ENCODE measurements at regions not wholly inside any gene's neighbourhood (a gene's known extent, or its start where the extent isn't known, plus 50 kb on each side); places are given as distances from the start of the nearest gene placed in this dataset.

GRCh38 chr5:58246461-58246944 is 213.4 kb downstream of the PLK2 start:
- TF ChIP-seq CTCF (IDR thresholded peaks at IDR 0.05) = no peak
- H3K27ac ChIP-seq = no peak overlapping the region

GRCh38 chr5:58245476-58245840 is 214.4 kb downstream of the PLK2 start:
- no peak overlapping the region for H3K4me3 ChIP-seq
- no peak for TF ChIP-seq CTCF (IDR thresholded peaks at IDR 0.05)
- DNase-seq (ENCODE audit: low spot score) = no peak
- H3K9me3 ChIP-seq = no peaks in the 10 kb centered on the region
- no peak overlapping the region for H3K27ac ChIP-seq
- H3K27me3 ChIP-seq = no peaks in the 10 kb centered on the region
- peaks cover 0 to 5% of the 10 kb centered on the region in 2 donors for H3K4me1 ChIP-seq
- no peaks in the 10 kb centered on the region for H3K36me3 ChIP-seq

More at GRCh38 chr5:58246461-58246944, 213.4 kb downstream of the PLK2 start:
- Histone ChIP-seq H3K27me3 (no peaks in the 10 kb centered on the region), H3K4me3 (no peak overlapping the region), H3K4me1 (peaks cover 0 to 5% of the 10 kb centered on the region in 2 donors), H3K36me3 (no peaks in the 10 kb centered on the region), H3K9me3 (no peaks in the 10 kb centered on the region)
- DNase-seq (ENCODE audit: low spot score) = no peak

GRCh38 chr5:58244819-58245475 is 214.9 kb downstream of the PLK2 start:
- no peaks in the 10 kb centered on the region for H3K9me3 ChIP-seq
- H3K4me1 ChIP-seq = peaks cover 0 to 5% of the 10 kb centered on the region in 2 donors
- no peak overlapping the region for H3K4me3 ChIP-seq
- H3K27ac ChIP-seq = no peak overlapping the region
- H3K36me3 ChIP-seq = no peaks in the 10 kb centered on the region
- DNase-seq (ENCODE audit: low spot score) = no peak
- no peak for TF ChIP-seq CTCF (IDR thresholded peaks at IDR 0.05)
- H3K27me3 ChIP-seq = no peaks in the 10 kb centered on the region

- Histone ChIP-seq H3K27me3 (no peaks in the 10 kb centered on the region), H3K4me1 (peaks cover 0 to 5% of the 10 kb centered on the region in 2 donors), H3K9me3 (no peaks in the 10 kb centered on the region), H3K27ac (peak overlapping the region; percentile 46 to 53), H3K4me3 (no peak overlapping the region), H3K36me3 (no peaks in the 10 kb centered on the region)
- DNase-seq (ENCODE audit: low spot score) = no peak
- TF ChIP-seq CTCF (IDR thresholded peaks at IDR 0.05) = no peak
Observed at GRCh38 chr5:58241389-58241788, 218.5 kb downstream of the PLK2 start.

- H3K36me3 ChIP-seq = no peaks in the 10 kb centered on the region
- DNase-seq (ENCODE audit: low spot score) = no peak
- H3K9me3 ChIP-seq = no peaks in the 10 kb centered on the region
- H3K4me1 ChIP-seq = peaks cover 0 to 2% of the 10 kb centered on the region in 2 donors
- no peaks in the 10 kb centered on the region for H3K27me3 ChIP-seq
- no peak overlapping the region for H3K27ac ChIP-seq
- no peak overlapping the region for H3K4me3 ChIP-seq
- TF ChIP-seq CTCF (IDR thresholded peaks at IDR 0.05) = no peak
Observed at GRCh38 chr5:58240322-58240721, 219.6 kb downstream of the PLK2 start.

- no peaks in the 10 kb centered on the region for H3K9me3 ChIP-seq
- H3K27ac ChIP-seq = no peak overlapping the region
- H3K4me1 ChIP-seq = peaks cover 0 to 3% of the 10 kb centered on the region in 2 donors
- no peaks in the 10 kb centered on the region for H3K27me3 ChIP-seq
- H3K4me3 ChIP-seq = no peak overlapping the region
- no peak for DNase-seq (ENCODE audit: low spot score)
- TF ChIP-seq CTCF (IDR thresholded peaks at IDR 0.05) = no peak
- no peaks in the 10 kb centered on the region for H3K36me3 ChIP-seq
Observed at GRCh38 chr5:58239731-58240130, 220.2 kb downstream of the PLK2 start.
